A673 (cell line): ENCODE measurements at regions not wholly inside any gene's neighbourhood (a gene's known extent, or its start where the extent isn't known, plus 50 kb on each side); places are given as distances from the start of the nearest gene placed in this dataset.

ENCODE experiments used
- BruUV-seq: library from RNA; stranded (reverse); fragments of 400-500 nt; replicated peaks from 2 replicates; lab custom pipeline; 2021; lab: Mats Ljungman, UMichigan
- CTCF ChIA-PET: fragments of 300-600 bp; sonication (Branson Sonifier 250); formaldehyde crosslinking; loops from one replicate; lab custom pipeline; 2022; ENCODE audit warnings: antibody characterized with exemption; lab: Charles Lee
- POLR2A ChIA-PET: fragments of 300-600 bp; sonication (Branson Sonifier 250); formaldehyde crosslinking; loops from one replicate; lab custom pipeline; 2022; ENCODE audit warnings: antibody characterized with exemption; ENCODE audit not compliant: low non-redundant PET; lab: Charles Lee
- DNase-seq: peaks from one replicate; pipeline ENCODE4 v3.0.0-alpha.2; 2015; ENCODE audit warnings: low spot score
- H3K27ac ChIP-seq: fragments of 200-600 bp; sonication (generic); 2 replicates; pipeline ENCODE4 v1.5.1; 2016; ENCODE audit warnings: mixed run types, low read depth, mild to moderate bottlenecking, mixed read lengths, antibody characterized with exemption, low read length; ENCODE audit not compliant: poor library complexity, severe bottlenecking
- H3K27me3 ChIP-seq: fragments of 200-600 bp; sonication (generic); replicated peaks from 2 replicates; pipeline ENCODE4 v1.6.1; 2017; ENCODE audit warnings: mixed run types, low read depth, mild to moderate bottlenecking, mixed read lengths, antibody characterized with exemption, low read length; ENCODE audit not compliant: insufficient read depth, poor library complexity
- H3K36me3 ChIP-seq: fragments of 200-600 bp; sonication (generic); 2 replicates; pipeline ENCODE4 v1.6.1; 2016; ENCODE audit warnings: mixed run types, mild to moderate bottlenecking, mixed read lengths, antibody characterized with exemption, low read length; ENCODE audit not compliant: insufficient read depth, poor library complexity, severe bottlenecking
- H3K4me1 ChIP-seq: fragments of 200-600 bp; sonication (generic); 2 replicates; pipeline ENCODE4 v1.6.1; 2017; ENCODE audit warnings: mixed run types, mild to moderate bottlenecking, mixed read lengths, antibody characterized with exemption, low read length; ENCODE audit not compliant: insufficient read depth, poor library complexity, severe bottlenecking
- H3K4me3 ChIP-seq: fragments of 200-600 bp; sonication (generic); 2 replicates; pipeline ENCODE4 v1.5.1; 2016; ENCODE audit warnings: low read depth, mixed run types, mild to moderate bottlenecking, mixed read lengths, low read length; ENCODE audit not compliant: poor library complexity, severe bottlenecking
- H3K9me3 ChIP-seq: fragments of 200-600 bp; sonication (generic); 2 replicates; pipeline ENCODE4 v1.6.1; 2016; ENCODE audit warnings: mixed run types, low read depth, mild to moderate bottlenecking, mixed read lengths, antibody characterized with exemption, low read length; ENCODE audit not compliant: poor library complexity, severe bottlenecking
- CTCF ChIP-seq: fragments of 300-800, 200-600 bp; sonication (generic); conservative IDR thresholded peaks from 2 replicates; pipeline ENCODE4 v1.5.1; 2017; ENCODE audit warnings: low read depth, mild to moderate bottlenecking, antibody characterized with exemption, low read length, moderate library complexity, mixed read lengths
- EZH2 ChIP-seq: fragments of 200-600 bp; sonication (generic); IDR thresholded peaks from 2 replicates; pipeline ENCODE4 v1.6.1; 2017; ENCODE audit warnings: borderline replicate concordance, low read depth, mild to moderate bottlenecking, mixed read lengths, antibody characterized with exemption, low read length; ENCODE audit not compliant: poor library complexity, severe bottlenecking
- intact Hi-C: fragments of 100-400 bp; cut with micrococcal nuclease; formaldehyde crosslinking; loops from one replicate; pipeline ENCODE4 v1.10.0; 2022; ENCODE audit not compliant: unreplicated experiment

- intact Hi-C loops: no loop called here
- Histone ChIP-seq H3K36me3 (no peaks in the 10 kb centered on the region), H3K4me3 (no peak overlapping the region), H3K27me3 (no peaks in the 10 kb centered on the region), H3K4me1 (peaks cover 14% of the 10 kb centered on the region), H3K27ac (peak overlapping the region; percentile 57), H3K9me3 (no peaks in the 10 kb centered on the region)
- no peak for TF ChIP-seq EZH2
- TF ChIP-seq CTCF: no peak
- peak; percentile 85 for DNase-seq
- ChIA-PET POLR2A (interaction anchor here (0.6 kb wide), 1 partner anchor 180 kb away, joined by 3 read pairs; no protein-coding TSS in a partner anchor), CTCF (no interaction called here)
- BruUV-seq: no TSS peak
These were observed 72.0 kb upstream of the KSR1 start for GRCh38 chr17:27384261-27384701.

- intact Hi-C loops: no loop called here
- CTCF ChIA-PET: no interaction called here
- Histone ChIP-seq H3K27me3 (no peaks in the 10 kb centered on the region), H3K9me3 (no peaks in the 10 kb centered on the region), H3K36me3 (no peaks in the 10 kb centered on the region), H3K4me1 (peaks cover 14% of the 10 kb centered on the region), H3K27ac (peak overlapping the region; percentile 57), H3K4me3 (no peak overlapping the region)
- DNase-seq: peak; percentile 35
- TF ChIP-seq EZH2 (no peak), CTCF (no peak)
- no TSS peak for BruUV-seq
- POLR2A ChIA-PET: interaction anchor here (0.6 kb wide), 1 partner anchor 179 kb away, joined by 3 read pairs; no protein-coding TSS in a partner anchor
These were observed 71.5 kb upstream of the KSR1 start for GRCh38 chr17:27384726-27385125.

- DNase-seq: no peak
- H3K27me3 ChIP-seq: no peaks in the 10 kb centered on the region
- H3K9me3 ChIP-seq: no peaks in the 10 kb centered on the region
- no TSS peak for BruUV-seq
- H3K27ac ChIP-seq: no peak overlapping the region
- ChIA-PET POLR2A (no interaction called here), CTCF (no interaction called here)
- H3K36me3 ChIP-seq: no peaks in the 10 kb centered on the region
- intact Hi-C loops: no loop called here
- TF ChIP-seq EZH2 (no peak), CTCF (no peak)
- H3K4me3 ChIP-seq: no peak overlapping the region
- H3K4me1 ChIP-seq: peaks cover 11% of the 10 kb centered on the region
These were observed 70.6 kb upstream of the KSR1 start for GRCh38 chr17:27385626-27386025.
